Neutrophil (primary cell): ENCODE measurements at regions not wholly inside any gene's neighbourhood (a gene's known extent, or its start where the extent isn't known, plus 50 kb on each side); places are given as distances from the start of the nearest gene placed in this dataset.

Experiments used
- H3K27ac ChIP-seq: fragments of 200-600 bp; sonication (generic); 2 replicates; pipeline ENCODE4 v1.5.1; 2016; ENCODE audit warnings: mild to moderate bottlenecking, moderate library complexity
- H3K27me3 ChIP-seq: fragments of 200-600 bp; sonication (generic); 2 replicates; pipeline ENCODE4 v1.6.0; 2016; ENCODE audit warnings: mild to moderate bottlenecking
- H3K36me3 ChIP-seq: fragments of 200-600 bp; sonication (generic); 2 replicates; pipeline ENCODE4 v1.5.1; 2017
- H3K4me1 ChIP-seq, 2 experiments: fragments of 200-600 bp in 1 of 2; sonication (generic) in 1 of 2; 1 replicate in 1 of 2; 2 replicates in 1 of 2; pipeline versions ENCODE4 v1.5.1 to v1.6.1; 2013 to 2016; ENCODE audit warnings: low read depth in 1 of 2, low read length in 1 of 2, mild to moderate bottlenecking in 1 of 2, moderate library complexity in 1 of 2; ENCODE audit not compliant: control insufficient read depth in 1 of 2, insufficient read depth in 1 of 2
- H3K4me3 ChIP-seq, 2 experiments: fragments of 200-600 bp in 1 of 2; sonication (generic) in 1 of 2; 1 replicate in 1 of 2; 2 replicates in 1 of 2; pipeline ENCODE4 v1.5.1; 2013 to 2016; ENCODE audit warnings: low read depth in 1 of 2, low read length in 1 of 2, mild to moderate bottlenecking in 1 of 2, moderate library complexity in 1 of 2
- H3K9me3 ChIP-seq: fragments of 200-600 bp; sonication (generic); 2 replicates; pipeline ENCODE4 v1.5.1; 2016
- TF ChIP-seq, protein P1 (sequence below): fragments of 200-600 bp; sonication (generic); IDR thresholded peaks from 2 replicates; pipeline ENCODE4 v1.5.1; 2016; ENCODE audit warnings: antibody characterized with exemption

DNA sequence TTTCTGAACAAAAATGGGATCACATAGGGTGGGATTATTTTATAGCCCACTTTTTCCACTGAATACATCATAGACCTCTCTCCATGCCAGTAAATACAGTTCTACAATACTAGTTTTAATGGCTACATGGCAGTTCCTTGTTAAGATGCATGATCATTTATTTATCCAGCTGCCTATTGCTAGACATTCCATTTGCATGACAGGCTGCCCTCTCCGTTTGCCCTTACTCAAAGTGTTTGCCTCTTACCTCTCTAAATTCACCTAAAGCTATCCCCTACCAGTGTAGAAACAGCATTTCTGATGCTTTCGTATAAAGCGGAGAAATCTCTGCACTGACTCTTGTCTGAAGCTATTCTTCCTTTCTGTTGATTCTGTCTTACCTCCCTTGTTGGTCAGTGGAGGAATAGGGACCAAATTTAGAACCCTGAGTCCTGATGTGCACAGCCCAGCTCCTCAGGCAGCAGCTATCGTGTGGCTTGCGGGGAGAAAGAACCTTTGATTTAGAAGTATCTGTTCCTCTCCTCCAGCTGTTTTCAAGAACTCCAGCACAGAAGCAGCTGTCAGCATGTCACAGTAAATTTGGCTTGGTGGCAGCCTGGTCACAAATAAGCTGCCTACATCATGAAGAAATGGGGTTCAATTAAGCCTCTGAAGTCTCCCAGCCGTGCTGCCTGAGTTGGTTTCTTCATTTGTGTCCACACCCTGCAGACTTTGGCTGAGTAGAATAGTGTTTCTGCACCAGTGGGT is 337.3 kb downstream of the PRDM2 start:
- no peaks in the 10 kb centered on the region for H3K9me3 ChIP-seq

DNA sequence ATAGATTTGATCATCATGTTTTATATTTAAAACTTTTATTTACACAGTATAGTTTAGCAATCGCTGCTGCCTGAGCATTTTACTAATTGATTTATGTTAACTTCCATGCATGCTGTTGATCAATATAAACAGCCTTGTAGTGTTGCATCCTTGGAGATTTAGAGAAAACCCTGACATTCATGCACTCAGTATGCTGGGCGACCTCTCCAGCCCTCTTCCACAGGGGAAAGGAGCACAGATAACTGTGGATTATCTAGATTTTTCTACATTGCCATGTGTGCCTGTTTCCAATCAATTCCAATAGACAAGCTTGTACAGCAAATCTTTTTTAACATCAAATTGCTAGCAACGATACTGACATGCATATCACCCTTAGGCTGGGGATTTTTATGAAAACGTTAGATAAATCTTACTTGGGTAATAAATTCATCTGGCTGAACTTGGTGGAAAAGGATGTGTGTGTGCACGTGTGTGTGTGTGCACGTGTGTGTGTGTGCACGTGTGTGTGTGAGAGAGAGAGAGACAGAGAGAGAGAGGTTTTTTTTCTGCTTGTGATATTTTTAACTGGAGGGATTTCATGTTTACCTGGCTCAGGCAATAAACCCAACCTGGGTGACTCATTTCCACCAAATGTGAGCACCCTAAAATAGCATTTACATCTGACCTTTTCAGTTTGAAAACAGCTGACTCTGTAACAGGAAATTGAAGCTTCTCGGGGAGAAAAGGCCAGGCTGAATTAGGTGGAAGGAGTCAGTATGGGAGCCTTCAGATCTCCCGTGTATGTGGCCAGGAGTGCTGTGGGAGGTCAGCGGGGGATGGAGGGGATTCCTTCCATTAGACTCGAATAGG is 339.8 kb downstream of the PRDM2 start:
- TF ChIP-seq, protein P1, sequence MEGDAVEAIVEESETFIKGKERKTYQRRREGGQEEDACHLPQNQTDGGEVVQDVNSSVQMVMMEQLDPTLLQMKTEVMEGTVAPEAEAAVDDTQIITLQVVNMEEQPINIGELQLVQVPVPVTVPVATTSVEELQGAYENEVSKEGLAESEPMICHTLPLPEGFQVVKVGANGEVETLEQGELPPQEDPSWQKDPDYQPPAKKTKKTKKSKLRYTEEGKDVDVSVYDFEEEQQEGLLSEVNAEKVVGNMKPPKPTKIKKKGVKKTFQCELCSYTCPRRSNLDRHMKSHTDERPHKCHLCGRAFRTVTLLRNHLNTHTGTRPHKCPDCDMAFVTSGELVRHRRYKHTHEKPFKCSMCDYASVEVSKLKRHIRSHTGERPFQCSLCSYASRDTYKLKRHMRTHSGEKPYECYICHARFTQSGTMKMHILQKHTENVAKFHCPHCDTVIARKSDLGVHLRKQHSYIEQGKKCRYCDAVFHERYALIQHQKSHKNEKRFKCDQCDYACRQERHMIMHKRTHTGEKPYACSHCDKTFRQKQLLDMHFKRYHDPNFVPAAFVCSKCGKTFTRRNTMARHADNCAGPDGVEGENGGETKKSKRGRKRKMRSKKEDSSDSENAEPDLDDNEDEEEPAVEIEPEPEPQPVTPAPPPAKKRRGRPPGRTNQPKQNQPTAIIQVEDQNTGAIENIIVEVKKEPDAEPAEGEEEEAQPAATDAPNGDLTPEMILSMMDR, result no peak
- Histone ChIP-seq H3K27me3 (no peaks in the 10 kb centered on the region), H3K4me3 (no peak overlapping the region), H3K9me3 (no peaks in the 10 kb centered on the region), H3K27ac (no peak overlapping the region), H3K4me1 (no peaks in the 10 kb centered on the region), H3K36me3 (no peaks in the 10 kb centered on the region)

More for the DNA sequence above, 337.3 kb downstream of the PRDM2 start:
- Histone ChIP-seq H3K27me3 (no peaks in the 10 kb centered on the region), H3K27ac (no peak overlapping the region), H3K4me1 (no peaks in the 10 kb centered on the region), H3K36me3 (no peaks in the 10 kb centered on the region), H3K4me3 (no peak overlapping the region)
- TF ChIP-seq, protein P1, result no peak

DNA sequence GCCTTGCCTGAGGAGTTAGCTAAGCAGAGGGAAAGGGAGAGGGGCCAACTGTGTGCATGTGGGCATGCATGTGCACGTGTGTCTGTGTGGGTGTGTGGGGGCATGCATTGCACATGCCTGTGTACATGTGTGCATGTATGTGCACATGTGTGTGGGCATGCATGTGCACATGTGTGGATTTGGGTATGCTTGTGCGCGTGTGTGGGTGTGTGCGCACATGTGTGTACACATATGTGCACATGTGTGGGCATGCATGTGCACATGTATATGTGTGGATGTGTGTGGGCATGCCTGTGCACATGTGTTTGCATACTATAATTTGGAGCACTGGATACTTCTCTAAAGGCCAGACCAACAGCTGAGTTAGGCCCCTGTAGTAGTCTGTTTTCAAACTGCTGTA is 350.0 kb downstream of the PRDM2 start:
- TF ChIP-seq, protein P1, result no peak
- Histone ChIP-seq H3K4me3 (no peak overlapping the region), H3K27ac (no peak overlapping the region), H3K36me3 (no peaks in the 10 kb centered on the region), H3K27me3 (no peaks in the 10 kb centered on the region), H3K9me3 (no peaks in the 10 kb centered on the region), H3K4me1 (no peaks in the 10 kb centered on the region)

DNA sequence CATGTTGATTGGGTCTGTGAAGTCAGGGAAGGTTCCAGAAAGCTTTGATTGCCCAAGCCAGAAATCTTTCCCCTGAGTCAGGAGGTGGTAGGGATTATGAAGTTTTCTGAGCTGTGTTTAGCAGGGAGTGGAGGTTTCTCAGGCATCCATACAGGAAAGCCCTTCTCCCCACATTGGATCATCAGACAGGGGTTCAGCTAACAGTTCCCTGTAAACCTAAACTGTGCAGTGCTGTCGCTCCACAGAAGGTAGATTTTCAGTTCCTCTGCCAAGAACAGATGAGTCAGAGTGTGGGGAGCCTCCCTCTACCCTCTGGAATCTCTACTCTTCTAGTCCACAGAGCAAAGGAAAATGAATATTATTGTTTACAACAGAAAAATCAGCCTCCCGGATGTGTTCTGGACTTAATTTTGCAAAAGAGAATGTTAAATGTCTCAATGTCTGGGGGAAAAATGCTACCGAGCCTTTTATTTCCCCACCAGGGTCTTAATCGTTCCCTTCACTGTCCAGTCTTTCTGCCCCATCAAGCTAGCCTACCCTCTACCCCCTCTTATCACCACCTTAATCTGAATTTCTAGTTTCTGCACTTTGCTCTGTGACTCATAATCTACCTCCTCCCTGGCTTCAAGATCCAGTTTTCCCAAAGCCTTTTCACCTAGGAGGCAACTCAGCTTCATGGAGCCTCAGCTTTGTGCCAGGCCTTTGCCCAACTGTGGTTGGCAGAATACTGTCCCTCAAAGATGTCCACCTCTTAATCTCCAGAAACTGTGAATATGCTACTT is 355.6 kb downstream of the PRDM2 start:
- no peak overlapping the region for H3K4me3 ChIP-seq
- TF ChIP-seq, protein P1, result no peak
- no peak overlapping the region for H3K27ac ChIP-seq
- no peaks in the 10 kb centered on the region for H3K36me3 ChIP-seq
- no peaks in the 10 kb centered on the region for H3K9me3 ChIP-seq
- H3K27me3 ChIP-seq, result no peaks in the 10 kb centered on the region
- H3K4me1 ChIP-seq, result no peaks in the 10 kb centered on the region

DNA sequence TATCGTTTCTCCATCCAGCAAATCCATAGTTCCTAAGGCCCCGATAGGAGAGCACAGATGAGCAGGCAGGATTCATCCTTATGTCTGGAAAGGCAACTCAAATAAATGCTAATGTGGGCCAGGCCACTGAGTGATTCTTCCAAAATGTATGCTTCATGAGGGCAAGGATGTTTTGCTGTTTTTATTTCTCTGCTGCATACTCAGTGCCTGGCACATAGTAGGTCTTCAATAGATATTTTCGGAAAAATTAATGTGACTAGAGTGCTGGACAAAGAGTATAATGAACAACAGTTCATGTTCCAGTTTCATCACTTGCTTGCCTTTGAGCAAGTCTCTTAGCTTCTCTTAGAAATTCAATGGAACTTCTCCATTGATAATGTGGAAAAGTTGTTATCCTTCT is 357.7 kb downstream of the PRDM2 start:
- H3K9me3 ChIP-seq, result no peaks in the 10 kb centered on the region
- no peak overlapping the region for H3K4me3 ChIP-seq
- H3K36me3 ChIP-seq, result no peaks in the 10 kb centered on the region
- H3K27me3 ChIP-seq, result no peaks in the 10 kb centered on the region
- TF ChIP-seq, protein P1, result no peak
- H3K27ac ChIP-seq, result no peak overlapping the region
- H3K4me1 ChIP-seq, result no peaks in the 10 kb centered on the region
